Skeletal muscle tissue (tissue), 4 donors: ENCODE measurements at regions not wholly inside any gene's neighbourhood (a gene's known extent, or its start where the extent isn't known, plus 50 kb on each side); places are given as distances from the start of the nearest gene placed in this dataset. TPM values are rescaled to one million over a fixed set of nuclear protein-coding genes. Genes with fewer than 3 reads are reported as not detected.
"Not testable (repeated sequence)": the region's sequence is repeated elsewhere in the genome, so short reads cannot be mapped to it uniquely, and the experiment has no call there.

Source experiments
- H3K27ac ChIP-seq: one replicate; pipeline ENCODE4 v1.7.0; 2013; ENCODE audit warnings: mild to moderate bottlenecking, low read depth, low read length, inconsistent platforms
- H3K27me3 ChIP-seq, 3 donors: one replicate each; pipeline ENCODE4 v1.7.0; 2013; ENCODE audit warnings: low read length in 3 of 3; ENCODE audit not compliant: control insufficient read depth in 3 of 3, insufficient read depth in 3 of 3
- H3K36me3 ChIP-seq, 3 donors: one replicate each; pipeline ENCODE4 v1.7.0; 2013; ENCODE audit warnings: low read length in 3 of 3; ENCODE audit not compliant: control insufficient read depth in 3 of 3, insufficient read depth in 3 of 3
- H3K4me1 ChIP-seq, 3 donors: one replicate each; pipeline ENCODE4 v1.7.0; 2013; ENCODE audit warnings: low read length in 3 of 3, mild to moderate bottlenecking in 3 of 3; ENCODE audit not compliant: control insufficient read depth in 3 of 3, insufficient read depth in 3 of 3
- H3K4me3 ChIP-seq, 3 donors: one replicate each; pipeline ENCODE4 v1.7.0; 2013; ENCODE audit warnings: low read length in 3 of 3
- H3K9ac ChIP-seq, 3 donors: one replicate each; pipeline ENCODE4 v1.7.0; 2013; ENCODE audit warnings: low read length in 3 of 3, mild to moderate bottlenecking in 3 of 3, moderate library complexity in 2 of 3, low read depth in 1 of 3
- H3K9me3 ChIP-seq, 3 donors: one replicate each; pipeline ENCODE4 v1.7.0; 2013; ENCODE audit warnings: low read length in 3 of 3; ENCODE audit not compliant: control insufficient read depth in 3 of 3
- small RNA-seq: library from RNA; depleted of rRNA; stranded (forward); fragments of <200 nt; gene quantifications from one replicate; pipeline ENCODE3, GENCODE V24; 2014
- donor health status: Osteomylitis.

- H3K27me3 ChIP-seq, H3K36me3 ChIP-seq, H3K9me3 ChIP-seq, H3K9ac ChIP-seq, H3K27ac ChIP-seq, H3K4me1 ChIP-seq, H3K4me3 ChIP-seq: not testable (repeated sequence)
Observed at GRCh38 chr12:48409938-48410337, 59.2 kb upstream of the ZNF641 start.

GRCh38 chr12:48413388-48413787 is 59.0 kb upstream of the ANP32D start:
- H3K4me3 ChIP-seq = no peak overlapping the region
- no peak overlapping the region for H3K27ac ChIP-seq
- H3K9me3 ChIP-seq = no peaks in the 10 kb centered on the region

GRCh38 chr12:48414021-48414420 is 58.3 kb upstream of the ANP32D start:
- no peaks in the 10 kb centered on the region for H3K27me3 ChIP-seq
- no peak overlapping the region for H3K27ac ChIP-seq
- H3K9ac ChIP-seq = peak overlapping the region in 1 of 3 donors; percentile 12
- peak overlapping the region in 1 of 3 donors; percentile 7 for H3K4me3 ChIP-seq
- H3K9me3 ChIP-seq = no peaks in the 10 kb centered on the region
- H3K36me3 ChIP-seq = no peaks in the 10 kb centered on the region
- no peaks in the 10 kb centered on the region for H3K4me1 ChIP-seq

More at GRCh38 chr12:48413388-48413787, 59.0 kb upstream of the ANP32D start:
- Histone ChIP-seq H3K9ac (no peak overlapping the region), H3K36me3 (no peaks in the 10 kb centered on the region), H3K27me3 (no peaks in the 10 kb centered on the region), H3K4me1 (no peaks in the 10 kb centered on the region)

GRCh38 chr12:48419116-48419935 is 53.0 kb upstream of the ANP32D start:
- H3K4me3 ChIP-seq = no peak overlapping the region
- H3K27me3 ChIP-seq = no peaks in the 10 kb centered on the region
- no peaks in the 10 kb centered on the region for H3K4me1 ChIP-seq
- H3K27ac ChIP-seq = no peak overlapping the region
- no peaks in the 10 kb centered on the region for H3K36me3 ChIP-seq
- no peaks in the 10 kb centered on the region for H3K9me3 ChIP-seq
- H3K9ac ChIP-seq = no peak overlapping the region

GRCh38 chr12:48420039-48420775 is 52.2 kb upstream of the ANP32D start:
- Histone ChIP-seq H3K9me3 (no peaks in the 10 kb centered on the region), H3K4me3 (no peak overlapping the region), H3K4me1 (no peaks in the 10 kb centered on the region), H3K27me3 (no peaks in the 10 kb centered on the region), H3K9ac (no peak overlapping the region), H3K27ac (no peak overlapping the region), H3K36me3 (no peaks in the 10 kb centered on the region)

- no peaks in the 10 kb centered on the region for H3K36me3 ChIP-seq
- no peaks in the 10 kb centered on the region for H3K9me3 ChIP-seq
- no peak overlapping the region for H3K4me3 ChIP-seq
- no peak overlapping the region for H3K9ac ChIP-seq
- no peaks in the 10 kb centered on the region for H3K4me1 ChIP-seq
- H3K27me3 ChIP-seq = no peaks in the 10 kb centered on the region
- no peak overlapping the region for H3K27ac ChIP-seq
Observed at GRCh38 chr12:48422060-48422459, 50.3 kb upstream of the ANP32D start.

Small RNA genes in the stretch of these regions (small RNA-seq; reads per million reads assigned to genes)
- gene OR8S21P = not detected
